ENCODE measurements at regions not wholly inside any gene's neighbourhood (a gene's known extent, or its start where the extent isn't known, plus 50 kb on each side); places are given as distances from the start of the nearest gene placed in this dataset.

- no peak overlapping the region for H3K4me3 ChIP-seq
- intact Hi-C loops (cut with DNase I) = no loop called here
- no peak for TF ChIP-seq CTCF (IDR thresholded peaks at IDR 0.05)
- no peak for TF ChIP-seq POLR2A (IDR thresholded peaks at IDR 0.05)
- TF ChIP-seq EP300 (IDR thresholded peaks at IDR 0.05) = no peak
- H3K27me3 ChIP-seq = no peaks in the 10 kb centered on the region
- H3K36me3 ChIP-seq = no peaks in the 10 kb centered on the region
- 60 to 71% (median 62%) methylated on average over 2 of the region's 2 CpGs for WGBS, 3 donors
- DNase-seq = no peak
- no peaks in the 10 kb centered on the region for H3K4me1 ChIP-seq (ENCODE audit: insufficient read depth)
- H3K27ac ChIP-seq = no peak overlapping the region
- H3K9me3 ChIP-seq = no peaks in the 10 kb centered on the region
Observed at GRCh38 chr18:37869051-37869450, 303.5 kb upstream of the CELF4 start.

- Histone ChIP-seq H3K36me3 (no peaks in the 10 kb centered on the region), H3K9me3 (no peaks in the 10 kb centered on the region), H3K27me3 (no peaks in the 10 kb centered on the region), H3K4me3 (no peak overlapping the region), H3K27ac (no peak overlapping the region), H3K4me1 (ENCODE audit: insufficient read depth) (no peaks in the 10 kb centered on the region)
- TF ChIP-seq POLR2A (IDR thresholded peaks at IDR 0.05) = no peak
- no peak for TF ChIP-seq CTCF (IDR thresholded peaks at IDR 0.05)
- no peak for TF ChIP-seq EP300 (IDR thresholded peaks at IDR 0.05)
- intact Hi-C loops (cut with DNase I) = no loop called here
- DNase-seq = no peak
- 96 to 100% (median 98%) methylated on average over 1 of the region's 1 CpG for WGBS, 3 donors
Observed at GRCh38 chr18:37864122-37864521, 298.5 kb upstream of the CELF4 start.

- Histone ChIP-seq H3K4me3 (no peak overlapping the region), H3K9me3 (no peaks in the 10 kb centered on the region), H3K27ac (no peak overlapping the region), H3K36me3 (no peaks in the 10 kb centered on the region), H3K4me1 (ENCODE audit: insufficient read depth) (no peaks in the 10 kb centered on the region), H3K27me3 (no peaks in the 10 kb centered on the region)
- TF ChIP-seq EP300 (IDR thresholded peaks at IDR 0.05) (no peak), POLR2A (IDR thresholded peaks at IDR 0.05) (no peak), CTCF (IDR thresholded peaks at IDR 0.05) (no peak)
- DNase-seq = no peak
- intact Hi-C loops (cut with DNase I) = no loop called here
- 73 to 90% (median 78%) methylated on average over 2 of the region's 2 CpGs for WGBS, 3 donors
Observed at GRCh38 chr18:37861981-37862380, 296.4 kb upstream of the CELF4 start.

GRCh38 chr18:37854396-37854795 lies 288.8 kb upstream of the CELF4 start:
- TF ChIP-seq CTCF (IDR thresholded peaks at IDR 0.05) (no peak), EP300 (IDR thresholded peaks at IDR 0.05) (no peak), POLR2A (IDR thresholded peaks at IDR 0.05) (no peak)
- Histone ChIP-seq H3K4me3 (no peak overlapping the region), H3K4me1 (ENCODE audit: insufficient read depth) (no peaks in the 10 kb centered on the region), H3K36me3 (no peaks in the 10 kb centered on the region), H3K9me3 (no peaks in the 10 kb centered on the region), H3K27me3 (no peaks in the 10 kb centered on the region), H3K27ac (no peak overlapping the region)
- 64 to 74% (median 64%) methylated on average over 3 of the region's 3 CpGs for WGBS, 3 donors
- intact Hi-C loops (cut with DNase I) = no loop called here
- no peak for DNase-seq

- intact Hi-C loops (cut with DNase I) = no loop called here
- 56 to 81% (median 68%) methylated on average over 3 of the region's 3 CpGs for WGBS, 3 donors
- no peak overlapping the region for H3K4me3 ChIP-seq
- no peak overlapping the region for H3K27ac ChIP-seq
- TF ChIP-seq EP300 (IDR thresholded peaks at IDR 0.05) (no peak), CTCF (IDR thresholded peaks at IDR 0.05) (no peak), POLR2A (IDR thresholded peaks at IDR 0.05) (no peak)
- no peak for DNase-seq
- H3K27me3 ChIP-seq = no peaks in the 10 kb centered on the region
- H3K36me3 ChIP-seq = no peaks in the 10 kb centered on the region
- no peaks in the 10 kb centered on the region for H3K4me1 ChIP-seq (ENCODE audit: insufficient read depth)
- no peaks in the 10 kb centered on the region for H3K9me3 ChIP-seq
Observed at GRCh38 chr18:37853706-37854105, 288.1 kb upstream of the CELF4 start.

Data from ovary (tissue), 7 donors.